ENCODE measurements at regions not wholly inside any gene's neighbourhood (a gene's known extent, or its start where the extent isn't known, plus 50 kb on each side); places are given as distances from the start of the nearest gene placed in this dataset.

- H3K9me3 ChIP-seq (ENCODE audit: control insufficient read depth, low read length): no peaks in the 10 kb centered on the region
- WGBS: 96% methylated on average over 7 of the region's 7 CpGs
- H3K4me1 ChIP-seq (ENCODE audit: control insufficient read depth, insufficient read depth, low read length): no peaks in the 10 kb centered on the region
- no peak overlapping the region for H3K4me3 ChIP-seq (ENCODE audit: low read length)
- intact Hi-C loops (cut with DNase I): no loop called here
- no peak overlapping the region for H3K27ac ChIP-seq (ENCODE audit: low read length)
- no peaks in the 10 kb centered on the region for H3K27me3 ChIP-seq (ENCODE audit: control insufficient read depth, insufficient read depth)
- DNase-seq (no peak), ATAC-seq (no peak)
Measured at GRCh38 chr1:235009074-235009473, 119.6 kb downstream of the TOMM20 start.

GRCh38 chr1:235008239-235008638 lies 120.4 kb downstream of the TOMM20 start:
- Histone ChIP-seq H3K27me3 (ENCODE audit: control insufficient read depth, insufficient read depth) (no peaks in the 10 kb centered on the region), H3K27ac (ENCODE audit: low read length) (no peak overlapping the region), H3K4me1 (ENCODE audit: control insufficient read depth, insufficient read depth, low read length) (no peaks in the 10 kb centered on the region), H3K4me3 (ENCODE audit: low read length) (no peak overlapping the region), H3K9me3 (ENCODE audit: control insufficient read depth, low read length) (no peaks in the 10 kb centered on the region)
- ATAC-seq (no peak), DNase-seq (no peak)
- intact Hi-C loops (cut with DNase I): no loop called here

GRCh38 chr1:235006816-235007215 lies 121.8 kb downstream of the TOMM20 start:
- no peak for DNase-seq
- H3K27ac ChIP-seq (ENCODE audit: low read length): no peak overlapping the region
- H3K27me3 ChIP-seq (ENCODE audit: control insufficient read depth, insufficient read depth): no peaks in the 10 kb centered on the region
- ATAC-seq: no peak
- 71% methylated on average over 5 of the region's 5 CpGs for WGBS
- intact Hi-C loops (cut with DNase I): no loop called here
- H3K4me3 ChIP-seq (ENCODE audit: low read length): no peak overlapping the region
- H3K4me1 ChIP-seq (ENCODE audit: control insufficient read depth, insufficient read depth, low read length): no peaks in the 10 kb centered on the region
- no peaks in the 10 kb centered on the region for H3K9me3 ChIP-seq (ENCODE audit: control insufficient read depth, low read length)

GRCh38 chr1:235006132-235006721 lies 122.4 kb downstream of the TOMM20 start:
- H3K4me3 ChIP-seq (ENCODE audit: low read length): no peak overlapping the region
- H3K27ac ChIP-seq (ENCODE audit: low read length): no peak overlapping the region
- intact Hi-C loops (cut with DNase I): no loop called here
- H3K4me1 ChIP-seq (ENCODE audit: control insufficient read depth, insufficient read depth, low read length): no peaks in the 10 kb centered on the region
- DNase-seq (no peak), ATAC-seq (no peak)
- WGBS: 93% methylated on average over 1 of the region's 1 CpG
- H3K27me3 ChIP-seq (ENCODE audit: control insufficient read depth, insufficient read depth): no peaks in the 10 kb centered on the region
- H3K9me3 ChIP-seq (ENCODE audit: control insufficient read depth, low read length): no peaks in the 10 kb centered on the region

- DNase-seq (no peak), ATAC-seq (no peak)
- H3K4me3 ChIP-seq (ENCODE audit: low read length): no peak overlapping the region
- H3K9me3 ChIP-seq (ENCODE audit: control insufficient read depth, low read length): no peaks in the 10 kb centered on the region
- intact Hi-C loops (cut with DNase I): no loop called here
- no peaks in the 10 kb centered on the region for H3K4me1 ChIP-seq (ENCODE audit: control insufficient read depth, insufficient read depth, low read length)
- H3K27ac ChIP-seq (ENCODE audit: low read length): no peak overlapping the region
- WGBS: 91% methylated on average over 3 of the region's 3 CpGs
- no peaks in the 10 kb centered on the region for H3K27me3 ChIP-seq (ENCODE audit: control insufficient read depth, insufficient read depth)
Measured at GRCh38 chr1:235004840-235005391, 123.7 kb downstream of the TOMM20 start.

GRCh38 chr1:235004276-235004675 lies 124.4 kb downstream of the TOMM20 start:
- Histone ChIP-seq H3K4me3 (ENCODE audit: low read length) (no peak overlapping the region), H3K27me3 (ENCODE audit: control insufficient read depth, insufficient read depth) (no peaks in the 10 kb centered on the region), H3K27ac (ENCODE audit: low read length) (no peak overlapping the region), H3K4me1 (ENCODE audit: control insufficient read depth, insufficient read depth, low read length) (no peaks in the 10 kb centered on the region), H3K9me3 (ENCODE audit: control insufficient read depth, low read length) (no peaks in the 10 kb centered on the region)
- no peak for DNase-seq
- over 99% methylated on average over 2 of the region's 2 CpGs for WGBS
- ATAC-seq: no peak
- intact Hi-C loops (cut with DNase I): no loop called here

- peaks cover 6% of the 10 kb centered on the region for H3K4me1 ChIP-seq (ENCODE audit: control insufficient read depth, insufficient read depth, low read length)
- no peak overlapping the region for H3K4me3 ChIP-seq (ENCODE audit: low read length)
- intact Hi-C loops (cut with DNase I): no loop called here
- H3K27ac ChIP-seq (ENCODE audit: low read length): no peak overlapping the region
- 95% methylated on average over 10 of the region's 10 CpGs for WGBS
- H3K9me3 ChIP-seq (ENCODE audit: control insufficient read depth, low read length): no peaks in the 10 kb centered on the region
- no peak for ATAC-seq
- H3K27me3 ChIP-seq (ENCODE audit: control insufficient read depth, insufficient read depth): no peaks in the 10 kb centered on the region
- no peak for DNase-seq
Measured at GRCh38 chr1:235002706-235003300, 125.8 kb downstream of the TOMM20 start.

- no peak overlapping the region for H3K4me3 ChIP-seq (ENCODE audit: low read length)
- WGBS: 95% methylated on average over 10 of the region's 10 CpGs
- H3K27ac ChIP-seq (ENCODE audit: low read length): no peak overlapping the region
- intact Hi-C loops (cut with DNase I): loop anchor here in 2 of 4 donors (5.0 to 10.0 kb wide), 3 partner anchors 48 to 465 kb away; partner anchors contain the start of gene IRF2BP2 (in 1 of the 2)
- DNase-seq (no peak), ATAC-seq (no peak)
- H3K27me3 ChIP-seq (ENCODE audit: control insufficient read depth, insufficient read depth): no peaks in the 10 kb centered on the region
- peaks cover 9% of the 10 kb centered on the region for H3K4me1 ChIP-seq (ENCODE audit: control insufficient read depth, insufficient read depth, low read length)
- H3K9me3 ChIP-seq (ENCODE audit: control insufficient read depth, low read length): no peaks in the 10 kb centered on the region
Measured at GRCh38 chr1:234999513-234999940, 129.1 kb downstream of the TOMM20 start.

- intact Hi-C loops (cut with DNase I): loop anchor here in 3 of 4 donors (2.0 to 10.0 kb wide), 4 partner anchors 49 to 463 kb away; partner anchors contain the start of gene IRF2BP2 (in 1 of the 3)
- peak; percentile 39 to 69 for ATAC-seq
- H3K4me3 ChIP-seq (ENCODE audit: low read length): no peak overlapping the region
Measured at GRCh38 chr1:234997896-234998741, 130.5 kb downstream of the TOMM20 start.

GRCh38 chr1:234997201-234997895 lies 131.3 kb downstream of the TOMM20 start:
- Histone ChIP-seq H3K4me3 (ENCODE audit: low read length) (no peak overlapping the region), H3K4me1 (ENCODE audit: control insufficient read depth, insufficient read depth, low read length) (peaks cover 9% of the 10 kb centered on the region), H3K27ac (ENCODE audit: low read length) (peak overlapping the region; percentile 99), H3K9me3 (ENCODE audit: control insufficient read depth, low read length) (no peaks in the 10 kb centered on the region), H3K27me3 (ENCODE audit: control insufficient read depth, insufficient read depth) (no peaks in the 10 kb centered on the region)
- intact Hi-C loops (cut with DNase I): loop anchor here in 3 of 4 donors (2.0 to 10.0 kb wide), 4 partner anchors 50 to 463 kb away; partner anchors contain the start of gene IRF2BP2 (in 1 of the 3)
- ATAC-seq: peak; percentile 95 to 96
- 11% methylated on average over 16 of the region's 16 CpGs for WGBS
- peak; percentile 99 for DNase-seq

More at GRCh38 chr1:234997896-234998741, 130.5 kb downstream of the TOMM20 start:
- H3K27me3 ChIP-seq (ENCODE audit: control insufficient read depth, insufficient read depth): no peaks in the 10 kb centered on the region
- H3K4me1 ChIP-seq (ENCODE audit: control insufficient read depth, insufficient read depth, low read length): peaks cover 9% of the 10 kb centered on the region
- WGBS: 49% methylated on average over 17 of the region's 17 CpGs
- DNase-seq: peak; percentile 76 to 83 (median 79)
- H3K27ac ChIP-seq (ENCODE audit: low read length): peak overlapping the region; percentile 99
- no peaks in the 10 kb centered on the region for H3K9me3 ChIP-seq (ENCODE audit: control insufficient read depth, low read length)

All from right cardiac atrium (tissue), 5 donors.